GM18909 (cell line): ENCODE measurements at regions not wholly inside any gene's neighbourhood (a gene's known extent, or its start where the extent isn't known, plus 50 kb on each side); places are given as distances from the start of the nearest gene placed in this dataset.
"Not testable (repeated sequence)": the region's sequence is repeated elsewhere in the genome, so short reads cannot be mapped to it uniquely, and the experiment has no call there.

Experiments
- ATAC-seq: cut with Tn5 transposase; IDR thresholded peaks from one replicate; pipeline ENCODE4 v1.9.1; 2021; ENCODE audit warnings: mild to moderate bottlenecking; ENCODE audit not compliant: unreplicated experiment, poor library complexity

DNA sequence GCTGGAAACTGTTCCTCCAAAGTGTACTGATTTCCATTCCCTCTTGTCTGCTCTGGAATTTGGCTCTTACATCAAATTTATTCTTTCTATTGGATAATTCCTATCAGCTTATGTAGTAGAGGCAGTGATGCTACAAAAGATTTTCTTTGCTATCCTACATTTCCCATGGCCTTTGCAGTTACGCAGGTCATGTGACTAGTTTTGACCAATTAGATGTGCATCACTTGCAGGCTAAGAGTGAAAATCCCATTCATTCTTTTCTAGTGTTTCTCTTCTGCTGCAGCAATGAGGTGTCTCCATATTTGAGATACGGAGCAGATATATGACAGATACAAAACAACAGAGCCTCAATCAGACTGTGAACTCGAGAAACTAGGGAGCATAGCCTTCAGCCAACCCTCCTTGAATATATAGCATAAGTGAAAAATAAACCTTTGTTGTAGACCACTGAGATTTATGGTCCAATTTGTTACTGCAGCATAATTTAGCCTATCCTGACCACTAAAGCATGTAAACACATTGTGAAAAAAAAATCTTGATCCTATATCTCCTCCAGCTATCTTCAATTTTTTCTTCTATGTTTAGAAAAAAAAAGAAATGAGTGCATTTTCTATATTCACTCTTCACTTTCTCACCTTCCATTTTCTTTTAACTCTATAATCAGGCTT lies 102.0 kb downstream of the HNMT start:
- no peak for ATAC-seq

DNA sequence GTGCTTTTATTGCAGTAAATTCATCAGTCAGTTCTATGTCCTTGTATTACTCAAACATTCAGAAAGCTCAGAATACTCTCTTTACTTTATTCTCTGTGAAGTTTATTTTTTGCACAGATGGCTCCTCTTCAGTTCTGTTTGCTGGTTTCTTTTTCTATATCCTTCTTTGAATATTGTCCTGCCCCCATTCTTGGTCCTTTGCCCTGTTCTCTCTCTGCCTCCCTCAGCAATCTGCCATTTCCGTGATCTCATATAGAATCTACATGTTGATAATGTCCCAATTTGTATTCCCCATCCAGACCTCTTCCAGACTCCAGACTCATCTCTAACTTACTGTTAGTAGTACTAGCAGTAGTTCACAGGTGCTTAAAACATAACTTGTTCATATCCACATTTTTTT lies 102.6 kb downstream of the HNMT start:
- ATAC-seq, result no peak

DNA sequence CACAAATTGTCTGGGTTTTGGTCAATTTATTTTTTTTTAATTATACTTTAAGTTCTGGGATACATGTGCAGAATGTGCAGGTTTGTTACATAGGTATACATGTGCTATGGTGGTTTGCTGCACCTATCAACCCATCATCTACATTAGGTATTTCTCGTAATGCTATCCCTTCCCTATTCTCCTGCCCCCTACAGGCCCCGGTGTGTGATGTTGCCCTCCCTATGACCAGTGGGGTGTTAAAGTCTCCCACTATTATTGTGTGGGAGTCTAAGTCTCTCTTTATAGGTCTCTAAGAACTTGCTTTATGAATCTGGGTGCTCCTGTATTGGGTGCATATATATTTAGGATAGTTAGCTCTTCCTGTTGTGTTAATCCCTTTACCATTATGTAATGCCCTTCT lies 104.4 kb downstream of the HNMT start:
- not testable (repeated sequence) for ATAC-seq

DNA sequence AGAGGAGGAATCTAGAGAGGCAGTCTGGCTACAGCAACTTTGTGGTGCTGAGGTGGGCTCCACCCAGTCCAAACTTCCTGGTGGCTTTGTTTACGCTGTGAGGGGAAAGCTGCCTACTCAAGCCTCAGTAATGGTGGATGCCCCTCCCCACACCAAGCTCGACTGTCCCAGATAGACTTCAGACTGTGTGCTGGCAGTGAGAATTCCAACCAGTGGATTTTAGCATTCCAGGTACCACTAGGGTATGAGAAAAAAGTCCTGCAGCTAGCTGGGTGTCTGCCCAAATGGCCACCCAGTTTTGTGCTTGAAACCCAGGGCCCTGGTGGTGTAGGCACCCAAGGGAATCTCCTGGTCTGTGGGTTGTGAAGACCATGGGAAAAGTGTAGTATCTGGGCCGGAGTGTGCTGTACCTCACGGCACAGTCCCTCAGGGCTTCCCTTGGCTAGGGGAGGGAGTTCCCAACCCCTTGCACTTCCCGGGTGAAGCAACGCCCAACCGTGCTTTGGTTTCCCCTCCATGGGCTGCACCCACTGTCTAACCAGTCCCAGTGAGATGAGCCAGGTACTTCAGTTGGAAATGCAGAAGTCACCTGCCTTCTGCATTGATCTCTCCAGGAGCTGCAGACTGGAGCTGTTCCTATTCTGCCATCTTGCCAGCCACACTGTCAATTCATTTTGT lies 106.9 kb downstream of the HNMT start:
- ATAC-seq, result not testable (repeated sequence)

DNA sequence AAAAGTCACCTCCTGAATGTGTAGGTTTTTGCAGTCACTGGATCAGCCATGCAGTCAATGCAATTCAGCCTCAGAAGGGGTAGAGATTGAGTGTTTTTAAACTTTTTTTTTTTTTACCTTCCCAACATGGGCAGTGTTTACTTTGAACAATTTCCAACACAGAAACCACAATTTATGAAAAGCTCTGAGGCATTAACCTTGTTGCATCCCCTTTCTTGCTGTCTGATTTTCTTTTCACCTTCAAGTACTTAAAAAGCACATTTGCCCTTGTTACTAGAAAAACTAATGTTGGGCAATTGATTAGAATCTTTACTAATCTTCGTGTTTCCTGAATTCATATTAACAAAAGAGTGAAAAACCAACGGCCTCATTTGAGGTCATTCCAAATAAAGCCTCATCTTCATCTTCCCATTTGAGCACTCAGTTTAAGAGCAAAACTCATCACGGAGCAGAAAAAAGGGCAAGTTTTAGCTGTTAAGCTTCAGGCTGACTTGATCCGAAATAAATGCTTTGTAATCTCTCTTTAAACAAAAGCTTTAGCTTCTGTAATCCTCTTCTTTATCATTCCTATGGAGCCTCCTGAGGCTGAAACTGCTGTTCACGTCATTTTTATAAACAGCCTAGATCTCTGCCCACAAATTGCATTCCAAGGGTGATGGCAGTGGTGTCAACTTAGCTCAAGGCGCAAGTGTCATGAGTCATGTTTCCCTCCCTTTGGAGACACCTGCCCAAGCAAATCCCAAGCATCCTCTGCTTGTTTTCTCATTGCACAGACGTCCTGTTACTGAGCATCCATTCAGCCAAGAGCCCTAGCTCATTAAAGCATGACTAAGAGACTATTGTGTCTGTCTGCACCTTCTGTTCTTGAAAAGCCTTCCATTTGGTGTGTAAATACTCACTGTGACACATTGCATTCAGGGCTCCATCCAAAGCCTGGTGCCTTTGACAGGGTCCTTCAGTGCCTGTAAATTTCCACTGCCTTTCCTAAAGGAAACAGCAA lies 107.7 kb downstream of the HNMT start:
- no peak for ATAC-seq

DNA sequence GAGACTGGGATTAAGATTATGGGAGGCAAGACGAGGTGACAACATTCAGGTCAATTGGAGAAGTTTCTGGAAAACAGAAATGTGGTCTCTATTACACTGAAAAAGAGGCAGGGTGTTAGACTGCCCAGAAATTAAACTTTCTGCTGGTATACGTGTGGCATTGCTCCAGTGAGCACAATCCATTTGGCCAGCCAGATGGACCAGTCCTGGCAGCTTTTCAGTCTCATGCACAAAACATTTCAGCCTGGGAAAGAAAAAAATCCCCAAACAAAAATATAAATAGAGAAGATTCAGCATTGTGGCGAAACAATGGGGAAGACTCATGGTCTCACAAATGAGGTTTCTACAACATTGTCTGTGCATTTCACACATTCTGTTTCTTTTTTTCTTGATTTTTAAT lies 113.9 kb downstream of the HNMT start:
- ATAC-seq, result no peak

DNA sequence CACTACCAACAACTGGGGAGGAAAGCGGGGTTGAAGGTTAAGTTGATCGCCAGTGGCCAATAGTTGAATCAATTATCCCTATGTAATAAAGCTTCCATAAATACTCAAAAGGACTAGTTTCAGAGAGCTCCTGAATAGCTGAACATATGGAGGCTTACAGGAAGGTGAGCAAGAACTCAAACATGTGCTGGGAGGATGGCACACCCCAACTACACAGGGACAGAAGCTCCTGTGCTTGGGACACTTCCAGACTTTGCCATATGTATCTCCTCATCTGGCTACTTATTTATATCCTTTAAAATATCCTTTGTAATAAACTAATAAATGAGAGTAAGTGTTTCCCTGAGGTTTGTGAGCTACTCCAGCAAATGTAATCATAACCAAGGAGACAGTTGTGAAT lies 115.7 kb downstream of the HNMT start:
- ATAC-seq, result no peak

DNA sequence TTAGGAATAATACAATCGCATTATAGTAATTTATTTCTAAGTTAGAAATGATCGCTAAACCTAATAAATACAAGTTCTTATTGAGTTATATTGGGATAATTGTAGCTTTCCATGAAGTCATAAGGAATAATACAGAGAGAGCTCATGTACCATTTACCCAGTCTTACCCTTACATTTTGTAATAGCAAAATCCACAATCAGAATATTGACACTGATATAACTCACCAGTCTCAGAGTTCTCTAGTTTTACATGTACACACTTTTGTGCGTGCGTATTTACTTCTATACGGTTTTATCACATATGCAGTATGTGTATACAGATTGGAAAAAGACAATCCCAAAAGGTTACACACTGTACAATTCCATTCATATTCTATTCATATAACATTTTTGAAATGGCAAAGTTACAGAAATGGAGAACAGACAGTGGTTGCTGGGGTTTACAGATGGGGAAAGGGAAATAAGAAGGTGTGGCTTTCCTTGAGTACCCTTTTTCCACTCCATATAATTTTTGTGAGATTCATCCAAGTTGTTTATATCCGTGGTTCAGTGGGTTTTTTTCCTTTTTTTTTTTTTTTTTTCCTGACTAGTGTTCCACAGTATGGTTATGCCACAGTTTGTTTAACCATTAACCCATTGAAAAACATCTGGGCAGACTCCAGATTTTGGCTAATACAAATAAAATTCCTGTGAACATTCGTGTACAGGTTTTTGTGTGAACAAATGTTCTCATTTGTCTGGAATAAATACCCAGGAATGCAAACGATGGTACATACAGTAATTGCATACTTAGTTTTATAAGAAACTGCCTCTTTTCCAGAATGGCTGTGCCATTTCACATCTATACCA lies 117.2 kb downstream of the HNMT start:
- ATAC-seq, result no peak

DNA sequence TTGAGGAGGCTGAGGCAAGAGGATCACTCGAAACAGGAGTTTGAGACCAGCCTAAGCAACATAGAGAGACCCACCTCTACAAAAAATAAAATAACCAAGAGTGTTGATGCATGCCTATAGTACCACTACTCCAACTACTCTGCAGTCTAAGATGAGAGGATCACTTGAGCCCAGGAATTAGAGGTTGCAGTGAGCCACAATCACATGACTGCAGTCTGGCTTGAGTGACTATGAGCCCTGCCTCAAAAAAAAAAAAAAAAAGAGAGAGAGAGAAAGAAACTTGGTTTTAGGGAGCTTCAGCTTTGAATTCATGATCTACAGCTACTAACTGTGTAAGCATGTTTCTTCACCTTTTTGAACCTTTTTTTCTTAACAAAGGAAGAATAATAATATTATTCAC lies 119.9 kb downstream of the HNMT start:
- no peak for ATAC-seq

DNA sequence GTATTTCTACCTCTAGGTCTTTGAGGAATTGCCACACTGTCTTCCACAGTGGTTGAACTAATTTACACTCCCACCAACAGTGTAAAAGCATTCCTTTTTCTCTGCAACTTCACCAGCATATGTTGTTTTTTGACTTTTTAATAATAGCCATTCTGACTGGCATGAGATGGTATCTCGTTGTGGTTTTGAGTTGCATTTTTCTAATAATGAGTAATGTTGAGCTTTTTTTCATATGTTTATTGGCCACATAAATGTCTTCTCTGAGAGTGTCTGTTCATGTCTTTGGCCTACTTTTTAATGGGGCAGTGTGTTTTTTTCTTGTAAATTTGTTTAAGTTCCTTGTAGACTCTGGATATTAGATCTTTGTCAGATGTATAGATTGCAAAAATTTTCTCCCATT lies 121.2 kb downstream of the HNMT start:
- not testable (repeated sequence) for ATAC-seq

DNA sequence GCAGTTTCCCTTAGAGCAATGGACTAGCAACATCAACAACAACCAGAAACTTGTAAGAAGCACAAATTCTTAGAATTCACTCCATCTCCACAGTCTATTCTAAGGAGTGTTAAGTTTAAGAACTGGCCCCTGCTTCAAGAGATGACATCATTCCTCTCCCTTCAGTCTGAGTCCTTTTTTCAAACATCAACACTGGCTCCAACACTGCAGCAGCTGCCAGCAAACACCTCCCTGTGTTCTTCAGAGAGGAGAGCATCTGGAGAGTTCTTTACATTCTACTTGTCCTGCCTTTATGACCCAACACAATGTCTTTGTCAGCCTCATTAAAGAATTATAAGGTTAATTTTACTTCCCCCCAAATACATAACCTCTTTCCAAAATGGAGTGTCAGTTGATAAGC lies 122.3 kb downstream of the HNMT start:
- no peak for ATAC-seq

DNA sequence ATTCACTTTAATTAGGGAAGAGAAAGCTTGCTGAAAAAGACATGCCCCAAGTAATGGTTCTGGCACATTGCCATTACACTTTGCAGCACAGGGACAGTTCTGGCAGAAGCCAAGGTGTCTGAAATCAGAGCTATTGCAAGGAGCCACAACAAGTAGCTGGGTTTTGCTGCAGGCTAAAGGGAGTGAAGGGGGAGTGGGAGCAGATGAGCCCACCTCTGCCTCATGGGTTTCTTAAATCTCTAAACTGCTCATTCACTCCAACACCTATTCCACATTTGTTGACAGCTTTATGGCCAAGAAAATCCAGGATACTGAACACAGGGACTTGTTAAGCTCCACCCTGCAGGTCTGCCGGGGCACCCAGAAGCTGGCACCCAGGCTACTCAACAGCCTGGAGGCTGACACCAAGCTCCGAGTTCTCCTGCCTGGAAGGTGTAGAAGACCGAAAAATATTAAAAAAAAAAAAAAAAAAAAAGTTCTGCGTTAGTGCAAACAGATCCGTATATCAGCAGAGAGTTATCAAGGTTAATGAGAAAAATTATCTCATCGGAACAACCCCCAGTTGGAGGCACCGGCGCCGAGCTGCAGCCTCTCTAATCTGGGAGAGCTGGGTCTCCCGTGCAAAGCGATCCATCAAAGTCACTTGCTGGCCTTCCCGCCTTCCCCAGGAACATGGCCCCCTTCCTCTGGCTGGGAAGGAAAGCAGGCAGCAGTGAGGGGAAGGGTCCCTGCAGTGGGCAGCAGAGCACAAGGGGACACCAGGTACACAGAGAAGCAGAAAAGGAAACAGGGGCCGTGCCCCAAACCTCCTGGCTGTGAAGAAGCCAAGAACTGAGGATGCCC lies 123.7 kb downstream of the HNMT start:
- no peak for ATAC-seq

DNA sequence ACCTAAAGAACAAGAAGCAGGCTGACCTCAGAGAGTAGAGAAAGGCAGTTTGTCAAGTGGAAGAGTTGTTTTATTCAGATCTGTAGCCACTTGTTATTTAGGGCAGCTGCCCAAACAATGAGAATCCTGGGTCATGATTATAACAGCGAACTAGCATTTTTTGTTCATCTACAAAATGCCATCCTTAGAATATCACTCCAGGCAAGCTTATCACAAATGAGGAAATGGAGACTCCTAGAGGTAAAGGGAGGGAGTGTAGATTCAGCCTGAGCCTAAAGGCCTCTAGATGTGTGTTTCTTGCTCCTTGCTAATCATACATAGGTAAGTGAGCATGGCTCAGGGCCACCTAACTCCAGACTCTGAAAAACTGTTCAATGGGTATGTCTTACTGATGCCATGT lies 126.1 kb downstream of the HNMT start:
- peak; percentile 74 for ATAC-seq

DNA sequence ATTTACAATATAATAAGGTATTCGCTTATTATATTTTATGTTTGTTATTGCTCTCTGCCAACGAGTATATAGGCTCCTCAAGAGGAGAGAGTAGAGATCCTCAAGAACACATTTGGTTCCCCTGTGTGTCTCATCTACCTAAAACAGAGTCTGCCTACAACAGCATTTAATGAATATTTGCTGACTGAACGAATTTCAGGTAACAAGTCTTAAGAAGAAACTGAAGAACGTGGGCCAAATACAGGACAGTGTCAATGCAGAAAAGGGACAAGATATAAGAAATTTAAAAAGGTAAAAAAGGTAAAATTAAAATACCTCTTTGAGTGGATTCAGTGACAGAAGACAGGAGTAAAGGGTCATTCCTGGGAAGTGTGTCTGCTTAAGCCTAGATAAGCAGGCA lies 129.2 kb downstream of the HNMT start:
- no peak for ATAC-seq

DNA sequence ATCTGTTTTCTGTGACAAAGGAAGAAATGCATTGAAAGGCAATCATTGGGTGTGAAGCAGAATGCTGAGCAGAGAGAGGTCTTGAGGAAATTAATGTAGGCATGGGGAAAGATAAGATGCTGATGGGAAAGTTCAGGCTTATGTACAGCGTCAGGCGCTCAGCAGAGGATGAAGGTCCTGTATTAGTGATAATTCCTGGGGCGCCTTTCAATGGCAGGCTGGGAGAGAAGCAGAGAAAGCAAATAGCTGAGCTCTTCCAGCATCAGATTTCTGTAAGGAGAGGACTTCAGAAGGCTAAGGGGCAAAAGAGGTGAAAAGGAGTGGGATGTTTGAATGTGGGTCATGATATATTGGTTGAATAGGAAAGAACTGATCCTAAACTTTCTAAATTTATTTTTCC lies 129.8 kb downstream of the HNMT start:
- no peak for ATAC-seq

DNA sequence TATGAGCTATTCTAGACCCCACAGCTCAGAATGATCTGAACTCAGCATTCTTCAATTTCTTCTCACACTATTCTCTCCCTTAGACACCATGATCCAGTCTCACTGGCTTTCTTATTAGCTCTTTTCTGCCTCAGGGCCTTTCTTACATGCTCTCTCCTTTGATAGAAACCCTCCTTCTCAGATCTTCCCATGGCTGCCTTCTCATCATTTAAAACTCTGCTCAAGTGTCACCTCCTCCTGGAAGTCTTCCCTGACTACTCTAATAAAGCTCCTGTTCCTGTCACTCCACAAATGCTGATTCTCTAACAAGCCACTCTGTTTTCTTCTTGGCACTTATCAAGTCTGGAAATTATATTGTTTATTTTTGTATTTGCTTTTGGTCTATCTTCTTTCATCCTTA lies 131.1 kb downstream of the HNMT start:
- no peak for ATAC-seq

DNA sequence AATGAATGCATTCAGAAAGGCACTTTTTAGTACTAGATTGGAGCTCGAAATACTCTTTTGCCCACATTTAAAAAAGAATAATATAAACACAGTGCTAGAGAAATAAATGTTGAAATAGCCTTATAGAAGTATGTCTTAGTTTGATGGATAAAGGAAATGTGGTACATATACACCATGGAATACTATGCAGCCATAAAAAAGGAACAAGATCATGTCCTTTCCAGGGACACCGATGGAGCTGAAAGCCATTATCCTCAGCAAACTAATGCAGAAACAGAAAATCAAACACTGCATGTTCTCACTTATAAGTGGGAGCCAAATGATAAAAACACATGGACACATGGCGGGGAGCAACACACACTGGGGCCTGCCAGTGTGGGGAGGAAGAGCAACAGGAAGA lies 135.0 kb downstream of the HNMT start:
- ATAC-seq, result not testable (repeated sequence)

DNA sequence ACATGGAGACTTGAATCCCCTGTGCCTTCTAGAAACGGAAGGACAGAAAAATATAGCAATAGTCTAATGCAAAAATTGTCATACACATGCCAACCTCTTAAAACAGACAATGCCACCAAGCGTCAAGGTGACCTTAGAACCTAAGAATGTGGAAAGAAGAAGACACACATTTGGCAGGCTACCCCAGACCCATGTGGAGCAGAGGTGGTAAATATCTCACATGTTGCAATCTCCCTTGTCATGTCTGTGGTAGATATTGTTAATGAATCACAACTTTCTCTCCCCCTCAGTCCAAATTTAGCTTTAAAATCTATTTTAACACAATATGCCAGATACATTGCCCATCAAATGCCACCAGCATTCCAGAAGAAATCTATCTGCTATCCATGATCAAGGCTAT lies 137.4 kb downstream of the HNMT start:
- no peak for ATAC-seq

DNA sequence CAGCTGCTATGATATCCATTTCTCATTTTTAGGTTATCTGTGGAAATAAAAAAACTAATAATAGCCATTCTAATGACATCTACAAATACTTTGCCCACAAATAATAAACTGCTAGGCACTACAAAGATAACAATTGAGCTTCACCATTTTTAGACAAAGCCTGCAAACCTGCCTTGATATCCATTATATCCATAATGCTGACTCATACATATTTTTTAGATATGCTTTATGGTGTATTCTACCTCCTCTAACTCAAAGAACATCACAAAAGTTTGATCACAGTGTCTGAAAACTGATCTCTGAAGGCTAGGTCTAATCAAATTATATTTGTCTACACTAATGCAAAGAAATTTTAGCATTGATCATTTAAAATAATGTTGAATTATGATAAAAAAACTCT lies 138.4 kb downstream of the HNMT start:
- no peak for ATAC-seq
